ENCODE measurements at regions not wholly inside any gene's neighbourhood (a gene's known extent, or its start where the extent isn't known, plus 50 kb on each side); places are given as distances from the start of the nearest gene placed in this dataset.
"Not testable (repeated sequence)": the region's sequence is repeated elsewhere in the genome, so short reads cannot be mapped to it uniquely, and the experiment has no call there.

GRCh38 chr5:82532075-82532474 lies 253.9 kb upstream of the RPS23 start:
- not testable (repeated sequence) for DNase-seq

- no peak for DNase-seq
These were observed 248.4 kb upstream of the RPS23 start for GRCh38 chr5:82526540-82526939.

GRCh38 chr5:82525626-82526025 lies 247.5 kb upstream of the RPS23 start:
- DNase-seq: no peak

GRCh38 chr5:82523633-82524032 lies 245.5 kb upstream of the RPS23 start:
- DNase-seq: no peak

- DNase-seq: no peak
These were observed 244.7 kb upstream of the RPS23 start for GRCh38 chr5:82522897-82523296.

GRCh38 chr5:82521431-82522051 lies 243.4 kb upstream of the RPS23 start:
- DNase-seq: no peak

- DNase-seq: no peak
These were observed 241.4 kb upstream of the RPS23 start for GRCh38 chr5:82519558-82519957.

GRCh38 chr5:82517544-82518075 lies 239.5 kb upstream of the RPS23 start:
- DNase-seq: no peak

- DNase-seq: no peak
These were observed 235.6 kb upstream of the RPS23 start for GRCh38 chr5:82513738-82514137.

- DNase-seq: no peak
These were observed 233.9 kb upstream of the RPS23 start for GRCh38 chr5:82512025-82512424.

GRCh38 chr5:82511134-82511533 lies 233.0 kb upstream of the RPS23 start:
- no peak for DNase-seq

- no peak for DNase-seq
These were observed 231.6 kb upstream of the RPS23 start for GRCh38 chr5:82509762-82510161.

- DNase-seq: not testable (repeated sequence)
These were observed 228.2 kb upstream of the RPS23 start for GRCh38 chr5:82506390-82506789.

GRCh38 chr5:82499725-82500244 lies 221.6 kb upstream of the RPS23 start:
- DNase-seq: no peak

GRCh38 chr5:82497242-82497641 lies 219.1 kb upstream of the RPS23 start:
- DNase-seq: no peak

- no peak for DNase-seq
These were observed 216.8 kb upstream of the RPS23 start for GRCh38 chr5:82494942-82495341.

- no peak for DNase-seq
These were observed 215.1 kb upstream of the RPS23 start for GRCh38 chr5:82493221-82493620.

GRCh38 chr5:82491397-82491796 lies 213.2 kb upstream of the RPS23 start:
- DNase-seq: no peak

- DNase-seq: no peak
These were observed 211.5 kb upstream of the RPS23 start for GRCh38 chr5:82489683-82490082.

- no peak for DNase-seq
These were observed 209.0 kb upstream of the RPS23 start for GRCh38 chr5:82487131-82487530.

GRCh38 chr5:82480331-82480730 lies 202.2 kb upstream of the RPS23 start:
- no peak for DNase-seq

GRCh38 chr5:82476155-82476554 lies 198.0 kb upstream of the RPS23 start:
- no peak for DNase-seq

GRCh38 chr5:82473262-82473661 lies 195.1 kb upstream of the RPS23 start:
- DNase-seq: no peak

GRCh38 chr5:82470185-82470994 lies 192.2 kb upstream of the RPS23 start:
- DNase-seq: no peak

Measured in NCI-H82 (cell line).